Skin of body (tissue), 1 donor: ENCODE measurements at regions not wholly inside any gene's neighbourhood (a gene's known extent, or its start where the extent isn't known, plus 50 kb on each side); places are given as distances from the start of the nearest gene placed in this dataset.

Source experiments
- DNase-seq: peaks from one replicate; lab custom pipeline; 2025; lab: John Stamatoyannopoulos, UW

DNA sequence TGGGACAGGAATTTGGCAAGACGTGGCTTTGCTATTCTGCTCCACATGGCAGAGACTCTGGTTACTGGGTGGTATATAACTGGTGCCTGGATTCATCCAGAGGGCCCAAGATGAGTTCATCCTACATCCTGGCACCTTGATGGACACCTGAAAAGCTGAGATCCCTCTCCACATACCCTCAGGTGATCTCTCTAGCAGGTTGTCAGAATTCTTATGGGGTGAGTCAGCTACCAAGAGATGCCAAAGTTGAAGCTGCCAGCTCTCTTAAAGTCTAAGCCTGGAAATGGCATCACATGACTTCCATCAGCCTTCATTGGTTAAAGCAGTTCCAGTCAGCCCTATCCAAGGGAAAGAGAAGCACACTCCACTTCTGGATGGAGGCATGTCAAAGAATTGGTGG is 300.7 kb upstream of the SEL1L start:
- no peak for DNase-seq

DNA sequence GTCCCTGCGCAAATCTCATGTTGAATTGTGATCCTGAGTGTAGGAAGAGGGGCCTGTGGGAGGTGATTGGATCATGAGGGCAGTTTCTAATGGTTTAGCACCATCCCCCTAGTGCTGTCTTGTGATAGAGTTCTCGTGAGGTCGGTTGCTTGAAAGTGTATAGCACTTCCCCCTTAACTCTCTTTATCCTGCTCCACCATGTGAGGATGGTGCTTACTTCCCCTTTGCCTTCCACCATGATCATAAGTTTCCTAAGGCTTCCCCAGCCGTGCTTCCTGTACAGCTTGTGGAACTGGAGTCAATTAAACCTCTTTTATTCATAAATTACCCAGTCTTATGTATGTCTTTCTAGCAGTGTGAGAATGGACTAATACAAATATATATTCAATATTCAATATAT is 303.7 kb upstream of the SEL1L start:
- no peak for DNase-seq

DNA sequence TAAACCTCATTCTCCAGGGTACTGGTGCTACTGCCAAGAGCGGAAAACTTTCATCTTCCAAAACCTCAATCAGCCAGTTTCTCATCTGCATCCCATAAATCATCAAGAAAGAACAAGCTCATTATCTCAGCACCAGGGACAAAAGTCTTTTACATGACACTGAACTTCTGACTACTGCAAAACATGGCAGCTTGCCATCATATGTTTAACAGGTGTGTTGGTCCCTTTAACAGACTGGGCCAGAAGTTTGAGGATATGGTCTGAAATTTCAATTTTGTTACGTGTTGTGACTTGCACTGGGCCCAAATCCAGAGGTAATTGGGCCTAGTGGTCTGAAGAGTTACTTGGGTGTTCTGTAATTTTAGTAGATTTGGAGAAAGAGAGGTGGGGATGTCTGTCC is 305.4 kb upstream of the SEL1L start:
- no peak for DNase-seq

DNA sequence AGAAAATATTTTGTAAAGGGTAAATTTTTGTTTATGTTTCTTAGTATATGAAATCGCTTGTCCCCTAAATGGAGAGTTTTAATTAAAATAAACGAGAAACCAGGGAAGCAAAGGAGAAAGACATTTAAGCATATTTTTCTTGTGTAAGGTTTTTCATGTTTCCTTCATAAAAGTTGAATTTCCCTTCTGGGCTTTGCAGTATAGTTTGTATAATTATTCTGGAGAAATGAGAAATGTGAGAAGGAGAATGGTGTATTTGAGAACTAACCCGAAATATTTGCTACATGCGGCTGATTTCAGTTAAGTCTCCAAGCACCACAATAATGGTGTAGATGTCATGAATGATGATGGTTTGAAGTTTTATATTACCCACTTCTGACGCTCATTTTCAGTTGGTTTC is 307.7 kb upstream of the SEL1L start:
- no peak for DNase-seq

DNA sequence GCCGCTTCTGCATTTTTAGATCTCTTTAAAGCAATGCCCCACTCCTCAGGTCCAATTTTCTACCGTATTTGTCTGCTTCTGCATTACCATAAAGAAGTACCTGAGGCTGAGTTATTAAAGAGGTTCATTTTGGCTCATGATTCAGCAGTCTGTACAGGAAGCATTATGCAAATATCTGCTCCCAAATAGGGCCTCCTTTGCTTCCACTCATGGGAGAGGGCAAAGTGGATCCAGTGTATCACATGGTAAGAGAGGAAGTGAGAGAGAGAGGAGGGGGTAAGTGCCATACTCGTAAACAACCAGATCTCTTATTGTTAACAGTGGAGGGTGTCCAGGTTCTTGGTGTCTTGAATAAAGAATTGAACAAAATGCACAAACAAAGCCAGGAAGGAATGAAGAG is 316.1 kb upstream of the SEL1L start:
- no peak for DNase-seq

DNA sequence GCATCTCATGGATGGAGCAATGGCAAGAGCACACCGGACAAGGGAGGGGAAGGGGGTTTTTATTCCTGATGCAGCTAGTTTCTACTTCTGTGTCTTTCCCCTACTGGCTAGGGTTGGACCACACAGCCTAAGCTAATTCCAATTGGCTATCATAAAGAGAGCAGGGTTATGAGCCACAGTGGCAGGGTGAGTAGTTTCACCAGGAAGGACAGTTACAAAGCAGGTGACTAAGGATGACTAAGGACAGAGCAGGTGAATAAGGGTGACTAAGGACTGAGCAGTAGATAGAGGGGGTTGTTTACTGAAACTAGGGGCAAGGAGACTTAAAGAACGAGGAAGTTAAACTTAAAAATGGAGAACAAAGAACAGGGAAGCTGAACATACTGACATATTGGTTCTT is 321.4 kb upstream of the SEL1L start:
- DNase-seq: no peak

DNA sequence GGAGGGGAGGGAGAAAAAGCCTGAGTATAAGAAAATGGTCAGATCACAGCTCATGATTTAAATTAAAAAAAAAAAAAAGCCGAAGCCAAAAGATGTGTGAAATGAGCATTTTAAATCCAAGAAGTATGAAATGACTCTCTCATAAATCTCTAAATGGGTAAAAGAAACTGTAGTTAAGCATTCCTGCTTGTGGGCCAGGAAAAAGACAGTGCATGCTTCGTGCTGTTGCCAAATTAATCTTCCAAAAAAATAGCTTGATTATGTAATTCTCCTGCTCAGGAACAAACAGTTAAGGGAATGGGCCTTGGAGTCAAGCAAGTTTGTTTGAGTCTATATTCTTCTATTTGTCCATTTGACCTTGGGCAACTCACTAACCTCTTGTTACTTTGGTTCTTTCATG is 325.4 kb upstream of the SEL1L start:
- DNase-seq: peak; percentile 62

DNA sequence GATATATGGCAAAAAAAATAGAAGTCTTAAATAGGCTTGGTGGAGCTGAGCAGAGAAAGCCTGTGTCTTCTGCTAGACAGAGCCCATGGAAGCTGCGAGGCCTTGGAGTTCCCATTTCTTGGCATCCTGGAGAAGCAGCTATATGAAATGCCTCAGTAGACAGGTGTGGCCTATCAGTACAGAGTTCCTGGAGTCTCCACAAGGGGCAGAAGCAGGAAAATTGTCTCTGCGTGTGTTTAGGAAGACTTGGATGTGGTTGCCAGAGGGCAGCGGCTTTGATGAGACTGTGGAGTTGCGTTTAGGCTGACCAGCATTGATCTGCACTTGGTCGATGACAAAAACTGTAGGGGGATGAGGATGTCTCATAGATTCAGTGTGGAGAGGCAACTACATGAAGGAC is 334.5 kb upstream of the SEL1L start:
- no peak for DNase-seq

DNA sequence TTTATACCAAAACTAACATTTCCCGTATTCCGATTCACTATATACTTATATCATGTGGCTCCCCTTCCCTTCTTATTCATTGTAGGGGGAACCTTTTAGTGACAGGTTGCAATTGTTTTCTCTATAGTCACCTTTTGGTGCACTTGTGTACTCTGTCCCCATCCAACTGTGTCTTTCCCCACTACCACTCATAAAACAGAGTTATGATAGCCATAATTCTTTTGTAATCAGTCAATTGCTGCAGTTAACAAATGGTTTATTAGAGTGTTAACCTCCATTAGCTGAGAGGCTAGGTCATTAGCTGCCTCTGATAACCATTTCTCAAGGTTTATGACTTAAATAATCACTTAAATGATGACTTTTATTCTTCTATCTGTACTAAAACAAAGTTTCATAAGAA is 338.1 kb upstream of the SEL1L start:
- no peak for DNase-seq

DNA sequence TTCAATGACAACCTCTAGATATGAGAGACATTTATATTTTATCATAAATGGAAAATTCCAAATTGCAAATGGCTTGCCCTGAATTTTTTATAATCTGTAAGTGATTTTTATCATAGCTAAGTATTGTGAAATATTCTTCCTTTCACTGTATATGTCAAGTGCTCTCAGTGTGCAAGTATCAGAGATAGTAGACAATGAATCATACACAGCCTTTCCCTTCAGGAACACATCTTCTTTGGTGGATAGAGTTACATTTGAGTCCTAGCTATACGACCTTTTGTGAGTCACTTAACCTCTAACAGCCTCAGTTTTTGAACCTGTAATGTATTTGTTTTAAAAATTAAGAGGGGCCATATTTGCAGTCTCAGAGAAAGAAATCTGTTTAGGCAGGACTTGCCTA is 350.7 kb upstream of the SEL1L start:
- no peak for DNase-seq

DNA sequence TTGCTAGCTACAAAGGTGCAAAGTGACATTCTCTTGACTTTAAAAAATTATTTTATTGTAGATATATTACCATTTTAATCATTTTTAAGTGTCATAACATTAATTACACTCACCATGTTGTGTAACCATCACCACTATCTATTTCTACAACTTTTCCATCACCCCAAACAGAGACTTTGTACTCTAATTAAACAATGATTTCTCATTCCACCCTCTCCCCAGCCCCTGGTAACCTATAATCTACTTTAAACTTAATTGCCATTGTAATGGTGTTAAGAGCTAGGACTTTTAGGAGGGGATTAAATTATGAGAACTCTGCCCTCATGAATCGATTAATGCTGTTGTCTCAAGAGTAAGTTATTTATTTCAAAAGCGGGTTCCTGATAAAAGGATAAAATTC is 352.9 kb upstream of the SEL1L start:
- DNase-seq: no peak

DNA sequence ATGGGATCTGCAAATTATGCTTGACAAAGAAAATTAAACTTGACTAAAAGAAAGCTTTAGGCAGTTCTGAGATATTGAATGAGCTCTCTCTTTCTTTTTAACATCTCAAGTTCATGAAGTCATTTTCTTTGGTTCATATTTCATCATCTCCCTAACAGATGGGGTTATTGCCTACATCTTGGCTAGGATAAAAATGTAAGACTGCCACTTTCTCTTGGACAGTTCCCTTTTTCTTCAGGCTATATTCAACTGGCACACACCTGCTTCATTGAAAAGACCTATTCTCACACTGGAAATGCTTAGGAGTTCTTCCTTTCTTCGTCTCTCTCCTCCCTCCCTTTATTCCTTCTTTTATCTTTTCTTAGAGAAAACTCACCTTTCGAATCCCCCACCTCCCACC is 355.9 kb upstream of the SEL1L start:
- DNase-seq: peak; percentile 60

DNA sequence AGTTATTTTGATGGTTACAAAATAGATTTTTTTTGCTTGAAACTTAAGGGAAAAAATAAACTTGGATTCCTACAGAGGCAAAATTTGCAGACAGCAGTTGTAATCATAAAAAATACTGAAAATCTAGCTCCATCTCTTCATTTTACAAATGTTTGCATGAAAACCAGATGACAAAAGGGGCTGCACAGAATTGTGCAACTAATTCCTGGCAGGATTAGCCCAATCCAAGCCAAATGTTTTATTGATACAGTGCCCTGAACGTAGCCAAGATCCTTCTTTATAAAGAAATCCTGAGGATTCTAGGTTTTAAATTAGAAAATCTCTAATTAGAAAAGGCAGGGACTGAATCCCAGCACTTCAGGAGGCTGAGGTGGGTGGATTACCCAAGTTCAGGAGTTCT is 356.4 kb upstream of the SEL1L start:
- DNase-seq: peak; percentile 82

DNA sequence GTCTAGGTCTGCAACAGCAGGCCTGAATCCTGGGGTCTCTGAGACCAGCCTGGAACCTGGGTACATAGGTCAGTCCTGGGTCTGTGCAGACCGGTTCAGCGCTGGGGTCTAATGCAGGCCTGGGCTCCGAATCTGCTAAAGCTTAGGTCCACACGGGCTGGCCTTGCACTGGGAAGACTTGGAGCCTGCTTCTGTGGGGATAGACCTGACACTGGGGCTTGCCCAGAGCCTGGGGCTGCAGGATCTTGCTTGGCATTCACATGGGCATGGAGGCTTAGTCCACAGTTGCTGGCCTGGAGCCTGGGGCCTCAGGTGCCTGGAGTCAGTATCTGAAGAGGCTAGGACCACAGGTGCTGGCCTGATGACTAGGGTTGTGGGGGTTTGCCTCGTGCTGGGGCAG is 369.8 kb upstream of the SEL1L start:
- DNase-seq: no peak

DNA sequence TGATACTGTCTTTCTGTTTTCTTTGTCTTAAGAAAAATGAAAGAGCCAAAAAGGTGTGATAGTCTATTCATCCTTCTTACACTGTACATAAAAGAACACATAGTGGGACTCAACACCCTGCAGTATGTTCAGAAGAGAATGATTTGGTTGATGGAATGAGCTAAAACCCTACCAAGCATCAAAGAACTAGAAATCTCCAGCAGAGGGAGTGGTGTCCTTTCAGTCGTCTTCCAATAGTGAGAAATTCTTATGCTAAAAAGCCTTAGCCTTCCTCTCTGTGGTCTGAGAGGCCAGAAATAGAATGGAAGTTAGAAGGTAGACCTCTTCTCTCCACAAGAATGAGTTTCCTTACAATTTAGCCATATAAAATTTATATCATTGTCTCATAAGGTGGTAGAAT is 393.4 kb upstream of the SEL1L start:
- DNase-seq: no peak

DNA sequence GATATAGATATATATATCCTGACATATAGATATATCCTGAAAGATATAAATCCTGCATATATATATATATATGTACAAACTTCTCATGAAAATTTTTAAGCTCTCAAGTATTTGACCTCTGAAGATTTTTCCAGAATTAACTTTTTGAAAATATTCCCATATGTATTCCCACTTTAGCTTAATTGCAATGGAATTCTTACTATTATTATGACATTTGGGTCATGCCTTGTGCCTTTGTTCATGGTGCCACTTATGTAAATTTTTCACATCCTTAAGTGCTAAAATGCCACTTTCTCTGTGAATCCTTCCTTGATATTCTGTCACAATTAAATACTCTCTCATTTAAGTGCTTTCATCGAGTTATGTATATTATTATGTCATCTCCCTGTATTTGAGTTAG is 398.2 kb upstream of the SEL1L start:
- DNase-seq: no peak

DNA sequence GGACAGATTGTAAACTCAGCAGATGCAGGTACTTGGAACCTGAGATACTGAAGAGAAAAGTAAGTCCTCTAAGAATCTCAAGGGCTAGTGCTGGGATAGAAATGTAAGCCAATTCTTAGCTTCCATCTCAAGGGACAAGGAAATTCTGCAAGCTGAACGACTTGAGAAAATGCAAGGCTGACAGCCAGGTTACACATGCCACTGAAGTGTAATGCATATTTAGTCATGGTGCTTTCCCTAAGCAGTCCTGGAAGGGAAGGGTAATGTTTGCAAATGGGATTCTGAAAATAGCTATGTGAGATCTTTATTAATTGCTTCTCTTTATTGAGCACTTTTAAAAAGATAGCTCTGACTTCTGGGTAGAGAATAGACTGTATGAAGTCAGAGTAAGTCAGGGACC is 402.7 kb upstream of the SEL1L start:
- no peak for DNase-seq

DNA sequence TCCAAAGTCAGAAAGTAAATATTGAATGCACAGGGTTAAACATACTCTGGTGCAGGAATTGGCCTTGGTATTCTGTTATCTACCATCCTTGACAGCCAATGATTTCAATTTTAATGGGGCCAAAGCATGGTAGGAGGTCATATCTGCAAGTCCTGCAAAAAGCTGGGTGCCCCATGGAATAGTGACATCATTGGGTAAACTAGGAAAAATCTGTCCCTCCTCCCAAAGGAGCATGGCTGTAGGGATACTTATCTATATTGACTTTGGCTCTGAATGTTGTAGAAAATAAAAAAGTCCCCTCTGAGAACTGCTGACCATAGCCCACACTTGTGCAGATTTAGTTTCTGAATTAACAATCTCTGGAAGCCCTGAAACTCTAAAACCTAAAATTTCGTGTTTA is 403.2 kb upstream of the SEL1L start:
- DNase-seq: no peak

DNA sequence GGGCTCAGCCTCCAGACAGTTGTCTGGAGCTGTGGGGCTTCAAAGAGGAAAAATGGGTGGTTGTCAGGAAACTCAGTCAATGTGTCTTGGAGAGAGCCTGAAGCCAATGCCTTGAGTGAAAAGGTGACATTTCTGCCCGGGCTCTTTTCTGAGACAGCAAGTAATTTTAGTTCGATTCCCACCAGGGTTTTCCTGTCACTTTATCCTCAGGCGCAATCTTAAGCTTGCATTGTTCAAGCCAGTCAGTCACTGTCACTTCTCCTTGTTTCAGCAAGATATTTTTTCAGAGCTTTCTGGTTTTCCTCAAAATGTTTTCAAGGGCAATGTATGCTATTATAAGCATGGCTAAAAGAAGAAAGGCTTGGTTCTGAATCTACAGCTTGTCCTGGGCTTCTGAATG is 404.7 kb upstream of the SEL1L start:
- no peak for DNase-seq

DNA sequence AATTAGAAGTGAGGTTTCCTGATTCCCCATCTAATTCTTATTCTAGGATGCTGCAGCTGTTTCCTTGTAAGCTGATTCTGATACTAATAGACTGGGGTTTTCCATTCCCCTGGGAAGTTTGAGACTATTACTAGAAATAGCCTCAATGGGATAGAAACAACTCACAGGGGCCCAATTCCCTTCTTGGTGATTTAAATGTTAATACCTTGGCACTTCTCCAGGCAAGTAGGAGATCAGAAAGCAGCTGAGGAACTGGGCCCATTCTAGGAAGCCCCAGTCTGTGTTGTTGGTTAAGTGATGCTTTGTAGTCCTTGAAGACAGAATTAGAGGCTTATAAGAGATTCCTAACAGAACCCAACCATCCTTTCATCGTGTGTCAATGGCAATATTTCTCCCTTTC is 407.0 kb upstream of the SEL1L start:
- DNase-seq: no peak

DNA sequence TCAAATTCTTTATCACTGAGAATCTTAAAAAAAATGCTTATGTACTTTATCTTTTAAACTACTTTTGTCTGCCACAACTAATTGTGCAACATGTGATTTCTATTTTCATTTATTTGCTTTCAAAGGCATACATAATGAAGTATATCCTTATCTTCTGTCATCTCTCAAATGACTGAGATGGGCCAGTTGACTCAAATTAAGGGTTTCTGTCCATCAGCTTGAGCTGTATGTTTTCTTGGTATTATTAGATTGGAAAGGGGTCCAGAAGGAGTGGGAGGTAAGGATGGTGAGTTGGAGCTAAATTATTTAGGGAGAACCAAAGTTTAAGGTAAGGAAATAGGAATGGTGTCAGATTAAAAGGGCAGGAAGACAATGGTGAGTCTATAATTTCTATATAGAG is 408.4 kb upstream of the SEL1L start:
- DNase-seq: no peak

DNA sequence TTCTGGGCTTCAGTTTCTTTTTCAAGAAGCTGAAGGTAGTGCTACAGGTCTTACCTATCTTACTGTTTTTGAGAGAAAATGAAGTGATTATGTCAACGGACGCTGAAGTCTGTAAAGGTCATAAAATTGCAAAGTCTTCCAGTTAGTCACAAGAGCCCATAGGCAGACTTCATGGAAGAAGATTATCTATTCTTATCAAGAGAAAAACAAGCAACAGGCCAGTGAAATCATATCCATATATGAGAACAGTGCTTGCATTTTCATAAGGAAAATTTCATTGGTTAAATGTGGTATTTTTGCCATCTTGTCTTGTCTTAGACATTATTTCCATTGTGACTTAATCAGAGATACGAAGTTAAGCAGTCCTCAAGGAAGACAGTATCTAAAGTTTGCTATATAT is 412.7 kb upstream of the SEL1L start:
- no peak for DNase-seq

DNA sequence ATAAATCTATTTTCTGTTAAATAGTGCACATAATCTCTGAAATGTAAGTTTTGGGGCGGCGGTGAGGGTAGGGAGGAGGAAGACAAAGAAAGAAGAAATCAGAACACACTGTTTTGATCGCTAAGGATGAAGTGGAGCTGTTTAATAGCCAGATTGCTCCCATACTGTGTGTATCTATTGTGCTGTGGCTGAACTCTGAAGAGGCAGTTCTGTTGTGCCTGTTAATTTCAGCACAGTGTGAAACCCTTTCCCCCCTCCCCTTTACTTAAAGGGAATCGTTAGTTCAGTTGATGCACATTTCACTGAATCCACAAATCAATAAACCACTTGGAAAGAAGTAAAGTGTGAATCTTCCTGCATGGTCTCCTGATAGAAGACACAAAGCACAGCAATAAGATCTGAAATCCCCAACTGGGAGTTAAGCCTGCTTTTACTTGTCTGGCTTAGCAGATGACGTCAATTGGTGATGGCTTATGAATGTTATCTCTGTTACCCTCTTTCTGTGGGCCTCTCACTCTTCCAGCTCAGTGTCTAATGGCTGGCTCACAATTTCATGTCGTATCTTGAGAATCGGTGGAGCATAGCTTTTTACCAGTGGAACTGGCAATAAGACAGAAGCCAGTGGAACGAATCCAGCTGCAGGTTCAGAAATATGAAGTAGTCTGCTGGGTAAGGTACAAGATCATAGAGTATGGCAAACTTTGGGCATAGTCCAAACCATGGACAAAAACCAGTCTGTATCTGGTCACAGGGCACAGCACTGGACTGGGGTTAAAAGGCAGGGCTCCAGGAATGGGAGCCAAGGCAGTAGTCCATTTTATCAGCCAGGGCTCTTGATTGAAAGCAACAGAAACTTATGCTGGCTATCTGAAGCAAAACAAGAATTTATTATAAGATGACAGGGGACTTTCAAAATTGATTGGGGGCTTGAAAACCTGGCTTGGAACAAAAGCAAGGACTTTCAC is 413.5 kb upstream of the SEL1L start:
- peak; percentile 45 for DNase-seq

DNA sequence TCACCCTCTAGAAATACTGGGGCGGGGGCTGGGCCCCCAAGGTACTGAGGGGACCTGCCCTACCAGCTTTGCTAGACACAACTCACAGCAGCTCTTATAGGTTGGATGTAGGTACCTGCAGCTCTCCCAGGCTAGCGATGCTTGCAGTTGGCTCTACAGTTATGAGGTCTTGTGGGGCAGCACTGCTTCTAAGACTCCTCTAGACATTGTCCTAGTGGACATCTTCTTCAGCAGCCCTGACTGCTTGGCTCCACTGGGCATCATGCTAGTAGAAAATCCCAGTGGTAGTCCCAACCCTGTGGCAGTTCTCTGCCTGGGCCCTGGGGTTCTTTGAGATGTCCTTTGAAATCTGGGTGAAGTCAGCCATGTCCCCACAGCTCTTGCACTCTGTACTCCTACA is 419.3 kb upstream of the SEL1L start:
- no peak for DNase-seq
